ENCODE measurements at regions not wholly inside any gene's neighbourhood (a gene's known extent, or its start where the extent isn't known, plus 50 kb on each side); places are given as distances from the start of the nearest gene placed in this dataset.

DNA sequence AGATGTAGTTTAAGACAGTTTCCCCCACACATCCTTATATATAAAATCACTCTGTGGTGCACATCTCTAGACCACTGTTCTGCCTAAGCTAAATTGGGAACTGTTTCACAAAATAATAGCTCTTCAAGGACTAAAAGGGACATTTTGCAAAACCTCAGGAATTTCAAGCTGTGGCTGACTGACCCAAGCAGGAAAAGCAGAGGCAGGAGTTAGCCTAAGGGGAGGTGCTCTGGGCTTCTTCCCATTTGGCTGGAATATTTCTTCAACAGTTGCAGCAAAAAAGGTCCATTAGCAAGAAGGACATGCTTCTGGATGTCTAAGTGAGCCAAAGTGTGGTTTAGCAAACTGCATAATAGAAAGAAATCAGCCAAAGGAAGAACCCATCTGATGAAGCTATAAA lies 551.2 kb upstream of the ANKRD30A start:
- TF ChIP-seq, protein P1, sequence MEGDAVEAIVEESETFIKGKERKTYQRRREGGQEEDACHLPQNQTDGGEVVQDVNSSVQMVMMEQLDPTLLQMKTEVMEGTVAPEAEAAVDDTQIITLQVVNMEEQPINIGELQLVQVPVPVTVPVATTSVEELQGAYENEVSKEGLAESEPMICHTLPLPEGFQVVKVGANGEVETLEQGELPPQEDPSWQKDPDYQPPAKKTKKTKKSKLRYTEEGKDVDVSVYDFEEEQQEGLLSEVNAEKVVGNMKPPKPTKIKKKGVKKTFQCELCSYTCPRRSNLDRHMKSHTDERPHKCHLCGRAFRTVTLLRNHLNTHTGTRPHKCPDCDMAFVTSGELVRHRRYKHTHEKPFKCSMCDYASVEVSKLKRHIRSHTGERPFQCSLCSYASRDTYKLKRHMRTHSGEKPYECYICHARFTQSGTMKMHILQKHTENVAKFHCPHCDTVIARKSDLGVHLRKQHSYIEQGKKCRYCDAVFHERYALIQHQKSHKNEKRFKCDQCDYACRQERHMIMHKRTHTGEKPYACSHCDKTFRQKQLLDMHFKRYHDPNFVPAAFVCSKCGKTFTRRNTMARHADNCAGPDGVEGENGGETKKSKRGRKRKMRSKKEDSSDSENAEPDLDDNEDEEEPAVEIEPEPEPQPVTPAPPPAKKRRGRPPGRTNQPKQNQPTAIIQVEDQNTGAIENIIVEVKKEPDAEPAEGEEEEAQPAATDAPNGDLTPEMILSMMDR (IDR thresholded peaks at IDR 0.05) = no peak
- TF ChIP-seq EP300 (IDR thresholded peaks at IDR 0.05) = no peak
